OCI-LY1 (cell line): ENCODE measurements at regions not wholly inside any gene's neighbourhood (a gene's known extent, or its start where the extent isn't known, plus 50 kb on each side); places are given as distances from the start of the nearest gene placed in this dataset.

Experiments
- H2AFZ ChIP-seq: fragments of 200-600 bp; sonication (generic), shearing (Covaris generic); 2 replicates; pipeline ENCODE4 v1.6.0; 2014; ENCODE audit warnings: antibody characterized with exemption, mild to moderate bottlenecking, low read length
- H3F3A ChIP-seq: fragments of 200-600 bp; sonication (generic), shearing (Covaris generic); 2 replicates; pipeline ENCODE4 v1.6.0; 2014; ENCODE audit warnings: mild to moderate bottlenecking, antibody characterized with exemption, low read length, moderate library complexity; ENCODE audit not compliant: insufficient read depth
- H3K27ac ChIP-seq: fragments of 200-600 bp; sonication (generic); 2 replicates; pipeline ENCODE4 v1.5.1; 2014; ENCODE audit warnings: low read length, mixed run types, mild to moderate bottlenecking, low read depth; ENCODE audit not compliant: poor library complexity, severe bottlenecking
- H3K27me3 ChIP-seq: fragments of 200-600 bp; sonication (generic); 2 replicates; pipeline ENCODE4 v1.6.0; 2014; ENCODE audit warnings: antibody characterized with exemption, mild to moderate bottlenecking, low read length, moderate library complexity; ENCODE audit not compliant: insufficient read depth
- H3K36me3 ChIP-seq: fragments of 200-600 bp; sonication (generic); 2 replicates; pipeline ENCODE4 v1.6.1; 2014; ENCODE audit warnings: mild to moderate bottlenecking, antibody characterized with exemption, low read length, moderate library complexity, mixed read lengths; ENCODE audit not compliant: insufficient read depth
- H3K4me1 ChIP-seq: fragments of 200-600 bp; sonication (generic); 2 replicates; pipeline ENCODE4 v1.5.1; 2014; ENCODE audit warnings: mild to moderate bottlenecking, low read length, moderate library complexity; ENCODE audit not compliant: insufficient read depth, severe bottlenecking
- H3K4me2 ChIP-seq: fragments of 200-600 bp; sonication (generic), shearing (Covaris generic); 2 replicates; pipeline ENCODE4 v1.6.1; 2014; ENCODE audit warnings: low read length
- H3K4me3 ChIP-seq: fragments of 200-600 bp; sonication (generic); 2 replicates; pipeline ENCODE4 v1.5.1; 2014; ENCODE audit warnings: low read length, low read depth, mild to moderate bottlenecking, mixed read lengths; ENCODE audit not compliant: poor library complexity, severe bottlenecking
- H3K79me2 ChIP-seq: fragments of 200-600 bp; shearing (Covaris generic); 2 replicates; pipeline ENCODE4 v1.6.1; 2016; ENCODE audit warnings: mixed run types, low read length, mixed read lengths; ENCODE audit not compliant: insufficient read depth
- H3K9ac ChIP-seq: fragments of 200-600 bp; sonication (generic), shearing (Covaris generic); 2 replicates; pipeline ENCODE4 v1.6.1; 2014; ENCODE audit warnings: mild to moderate bottlenecking, low read length, mixed read lengths
- H3K9me2 ChIP-seq: fragments of 200-600 bp; sonication (generic), shearing (Covaris generic); 2 replicates; pipeline ENCODE4 v1.6.1; 2014; ENCODE audit warnings: low read depth, mild to moderate bottlenecking, low read length, mixed read lengths
- H3K9me3 ChIP-seq: fragments of 200-600 bp; shearing (Covaris generic); 2 replicates; pipeline ENCODE4 v1.6.1; 2014; ENCODE audit warnings: low read length, mixed read lengths
- H4K20me1 ChIP-seq: fragments of 200-600 bp; sonication (generic), shearing (Covaris generic); 2 replicates; pipeline ENCODE4 v1.6.0; 2016; ENCODE audit warnings: mild to moderate bottlenecking, low read length; ENCODE audit not compliant: insufficient read depth
- EZH2 ChIP-seq: fragments of 200-600 bp; sonication (generic), shearing (Covaris generic); IDR thresholded peaks from 2 replicates; pipeline ENCODE4 v1.8.0; 2017; ENCODE audit warnings: borderline replicate concordance, mixed run types, mild to moderate bottlenecking, antibody characterized with exemption, low read length, moderate library complexity, mixed read lengths
- TF ChIP-seq, protein P1 (sequence below): fragments of 200-600 bp; sonication (generic), shearing (Covaris generic); IDR thresholded peaks from 2 replicates; pipeline ENCODE4 v1.5.1; 2017; ENCODE audit warnings: mild to moderate bottlenecking, antibody characterized with exemption, low read length, moderate library complexity, mixed read lengths

GRCh38 chrX:36568946-36569345, 439.2 kb upstream of the FAM47C start:
- H3F3A ChIP-seq = no peaks in the 10 kb centered on the region
- no peaks in the 10 kb centered on the region for H3K9me3 ChIP-seq
- H2AFZ ChIP-seq = no peak overlapping the region
- no peaks in the 10 kb centered on the region for H3K27me3 ChIP-seq
- no peaks in the 10 kb centered on the region for H3K36me3 ChIP-seq
- H3K27ac ChIP-seq = no peak overlapping the region
- no peaks in the 10 kb centered on the region for H3K9me2 ChIP-seq
- no peaks in the 10 kb centered on the region for H4K20me1 ChIP-seq
- TF ChIP-seq, protein P1, sequence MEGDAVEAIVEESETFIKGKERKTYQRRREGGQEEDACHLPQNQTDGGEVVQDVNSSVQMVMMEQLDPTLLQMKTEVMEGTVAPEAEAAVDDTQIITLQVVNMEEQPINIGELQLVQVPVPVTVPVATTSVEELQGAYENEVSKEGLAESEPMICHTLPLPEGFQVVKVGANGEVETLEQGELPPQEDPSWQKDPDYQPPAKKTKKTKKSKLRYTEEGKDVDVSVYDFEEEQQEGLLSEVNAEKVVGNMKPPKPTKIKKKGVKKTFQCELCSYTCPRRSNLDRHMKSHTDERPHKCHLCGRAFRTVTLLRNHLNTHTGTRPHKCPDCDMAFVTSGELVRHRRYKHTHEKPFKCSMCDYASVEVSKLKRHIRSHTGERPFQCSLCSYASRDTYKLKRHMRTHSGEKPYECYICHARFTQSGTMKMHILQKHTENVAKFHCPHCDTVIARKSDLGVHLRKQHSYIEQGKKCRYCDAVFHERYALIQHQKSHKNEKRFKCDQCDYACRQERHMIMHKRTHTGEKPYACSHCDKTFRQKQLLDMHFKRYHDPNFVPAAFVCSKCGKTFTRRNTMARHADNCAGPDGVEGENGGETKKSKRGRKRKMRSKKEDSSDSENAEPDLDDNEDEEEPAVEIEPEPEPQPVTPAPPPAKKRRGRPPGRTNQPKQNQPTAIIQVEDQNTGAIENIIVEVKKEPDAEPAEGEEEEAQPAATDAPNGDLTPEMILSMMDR = peak; percentile 17; the same call in 1 of the 2 replicates
- no peak for TF ChIP-seq EZH2
- H3K4me1 ChIP-seq = no peaks in the 10 kb centered on the region
- no peak overlapping the region for H3K4me3 ChIP-seq
- H3K79me2 ChIP-seq = no peaks in the 10 kb centered on the region
- H3K4me2 ChIP-seq = no peak overlapping the region
- H3K9ac ChIP-seq = no peak overlapping the region

DNA sequence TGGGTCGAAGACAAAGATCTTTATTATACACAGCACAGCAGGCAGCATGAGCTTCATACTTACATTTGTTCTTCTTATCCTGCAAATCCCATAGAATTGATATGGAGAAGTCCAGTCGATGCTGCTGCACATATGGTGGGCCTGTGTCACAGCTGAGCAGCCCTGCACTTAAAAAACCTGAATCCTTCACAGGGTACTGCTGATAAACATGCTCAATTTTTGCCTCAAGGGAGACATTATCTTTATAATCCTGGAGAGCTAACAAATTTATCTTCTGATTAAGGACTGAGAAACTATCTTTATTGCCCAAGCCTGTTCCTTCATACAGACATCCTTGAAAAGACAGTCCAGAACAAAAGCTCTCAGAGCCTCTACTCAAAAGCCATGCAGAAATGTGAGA, 434.4 kb upstream of the FAM47C start:
- no peaks in the 10 kb centered on the region for H3K9me2 ChIP-seq
- H3K9ac ChIP-seq = no peak overlapping the region
- H3K9me3 ChIP-seq = no peaks in the 10 kb centered on the region
- H3K36me3 ChIP-seq = no peaks in the 10 kb centered on the region
- H3K27ac ChIP-seq = no peak overlapping the region
- no peaks in the 10 kb centered on the region for H3F3A ChIP-seq
- H3K27me3 ChIP-seq = no peaks in the 10 kb centered on the region
- H3K4me1 ChIP-seq = no peaks in the 10 kb centered on the region
- no peak for TF ChIP-seq EZH2
- no peaks in the 10 kb centered on the region for H4K20me1 ChIP-seq
- H3K4me3 ChIP-seq = no peak overlapping the region
- no peaks in the 10 kb centered on the region for H3K79me2 ChIP-seq
- no peak overlapping the region for H3K4me2 ChIP-seq
- H2AFZ ChIP-seq = no peak overlapping the region

GRCh38 chrX:36575670-36576069, 432.5 kb upstream of the FAM47C start:
- no peak overlapping the region for H2AFZ ChIP-seq
- no peaks in the 10 kb centered on the region for H3K9me2 ChIP-seq
- H3K79me2 ChIP-seq = no peaks in the 10 kb centered on the region

GRCh38 chrX:36577006-36577405, 431.2 kb upstream of the FAM47C start:
- Histone ChIP-seq H3K4me3 (no peak overlapping the region), H2AFZ (no peak overlapping the region), H3K36me3 (no peaks in the 10 kb centered on the region), H3K9ac (no peak overlapping the region), H3K79me2 (no peaks in the 10 kb centered on the region), H4K20me1 (no peaks in the 10 kb centered on the region), H3K4me2 (no peak overlapping the region), H3K9me3 (no peaks in the 10 kb centered on the region), H3K4me1 (no peaks in the 10 kb centered on the region), H3F3A (no peaks in the 10 kb centered on the region), H3K9me2 (no peaks in the 10 kb centered on the region), H3K27ac (no peak overlapping the region), H3K27me3 (no peaks in the 10 kb centered on the region)
- no peak for TF ChIP-seq EZH2
- TF ChIP-seq, protein P1 = no peak

More at GRCh38 chrX:36575670-36576069, 432.5 kb upstream of the FAM47C start:
- no peaks in the 10 kb centered on the region for H3K27me3 ChIP-seq
- no peak overlapping the region for H3K27ac ChIP-seq
- TF ChIP-seq, protein P1 = no peak
- TF ChIP-seq EZH2 = no peak
- H3F3A ChIP-seq = no peaks in the 10 kb centered on the region
- no peak overlapping the region for H3K9ac ChIP-seq
- H4K20me1 ChIP-seq = no peaks in the 10 kb centered on the region
- H3K4me1 ChIP-seq = no peaks in the 10 kb centered on the region
- no peak overlapping the region for H3K4me3 ChIP-seq
- H3K9me3 ChIP-seq = no peaks in the 10 kb centered on the region
- H3K36me3 ChIP-seq = no peaks in the 10 kb centered on the region
- H3K4me2 ChIP-seq = no peak overlapping the region
